Gastrocnemius medialis (tissue), 4 donors: ENCODE measurements at regions not wholly inside any gene's neighbourhood (a gene's known extent, or its start where the extent isn't known, plus 50 kb on each side); places are given as distances from the start of the nearest gene placed in this dataset.

Source experiments
- POLR2A ChIP-seq, 2 donors: fragments of 450-650 bp; IDR thresholded peaks; one replicate each; pipeline ENCODE4 v1.6.1; 2017; ENCODE audit warnings: antibody characterized with exemption in 2 of 2, mild to moderate bottlenecking in 2 of 2, moderate library complexity in 2 of 2
- TF ChIP-seq, protein P1 (sequence below), 5 experiments: fragments of 450-650 bp in 3 of 5; fragments of 200-600 bp in 2 of 5; sonication (generic) in 2 of 5; IDR thresholded peaks in 4 of 5; conservative IDR thresholded peaks in 1 of 5; 1 replicate in 4 of 5; 2 replicates in 1 of 5; pipeline ENCODE4 v1.5.1; 2016 to 2019; ENCODE audit warnings: antibody characterized with exemption in 5 of 5, mild to moderate bottlenecking in 3 of 5, moderate library complexity in 3 of 5

DNA sequence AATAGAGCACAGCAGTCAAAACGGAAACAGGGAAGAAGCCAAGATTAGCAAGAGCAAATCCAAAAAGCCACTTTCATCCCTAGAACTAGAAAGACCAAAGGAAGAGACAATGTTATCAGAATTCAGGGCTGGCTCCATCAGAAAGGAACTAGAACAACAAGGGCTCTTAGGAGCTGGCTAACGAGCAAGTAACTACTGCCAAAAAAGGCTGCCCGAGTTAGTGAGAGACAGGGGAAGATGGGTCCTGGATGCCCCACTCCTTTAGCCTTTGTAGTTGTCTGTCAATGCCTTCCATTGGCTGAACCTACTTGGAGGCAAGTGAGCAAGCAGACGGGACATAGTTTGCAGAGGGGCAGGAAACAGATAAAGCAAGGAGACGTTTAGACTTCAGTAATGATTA, 240.4 kb downstream of the KLF12 start:
- no peak for TF ChIP-seq POLR2A (IDR thresholded peaks at IDR 0.05)
- TF ChIP-seq, protein P1, sequence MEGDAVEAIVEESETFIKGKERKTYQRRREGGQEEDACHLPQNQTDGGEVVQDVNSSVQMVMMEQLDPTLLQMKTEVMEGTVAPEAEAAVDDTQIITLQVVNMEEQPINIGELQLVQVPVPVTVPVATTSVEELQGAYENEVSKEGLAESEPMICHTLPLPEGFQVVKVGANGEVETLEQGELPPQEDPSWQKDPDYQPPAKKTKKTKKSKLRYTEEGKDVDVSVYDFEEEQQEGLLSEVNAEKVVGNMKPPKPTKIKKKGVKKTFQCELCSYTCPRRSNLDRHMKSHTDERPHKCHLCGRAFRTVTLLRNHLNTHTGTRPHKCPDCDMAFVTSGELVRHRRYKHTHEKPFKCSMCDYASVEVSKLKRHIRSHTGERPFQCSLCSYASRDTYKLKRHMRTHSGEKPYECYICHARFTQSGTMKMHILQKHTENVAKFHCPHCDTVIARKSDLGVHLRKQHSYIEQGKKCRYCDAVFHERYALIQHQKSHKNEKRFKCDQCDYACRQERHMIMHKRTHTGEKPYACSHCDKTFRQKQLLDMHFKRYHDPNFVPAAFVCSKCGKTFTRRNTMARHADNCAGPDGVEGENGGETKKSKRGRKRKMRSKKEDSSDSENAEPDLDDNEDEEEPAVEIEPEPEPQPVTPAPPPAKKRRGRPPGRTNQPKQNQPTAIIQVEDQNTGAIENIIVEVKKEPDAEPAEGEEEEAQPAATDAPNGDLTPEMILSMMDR (IDR thresholded peaks at IDR 0.05 in 4 of 5, conservative IDR thresholded peaks at IDR 0.05 in 1 of 5), result no peak
